Gastrocnemius medialis (tissue), 4 donors: ENCODE measurements at regions not wholly inside any gene's neighbourhood (a gene's known extent, or its start where the extent isn't known, plus 50 kb on each side); places are given as distances from the start of the nearest gene placed in this dataset.

Experiments
- CTCF ChIP-seq, 5 experiments: fragments of 450-650 bp in 3 of 5; fragments of 200-600 bp in 2 of 5; sonication (generic) in 2 of 5; IDR thresholded peaks in 4 of 5; conservative IDR thresholded peaks in 1 of 5; 1 replicate in 4 of 5; 2 replicates in 1 of 5; pipeline ENCODE4 v1.5.1; 2016 to 2019; ENCODE audit warnings: antibody characterized with exemption in 5 of 5, mild to moderate bottlenecking in 3 of 5, moderate library complexity in 3 of 5
- POLR2A ChIP-seq, 2 donors: fragments of 450-650 bp; IDR thresholded peaks; one replicate each; pipeline ENCODE4 v1.6.1; 2017; ENCODE audit warnings: antibody characterized with exemption in 2 of 2, mild to moderate bottlenecking in 2 of 2, moderate library complexity in 2 of 2

- TF ChIP-seq CTCF (IDR thresholded peaks at IDR 0.05 in 4 of 5, conservative IDR thresholded peaks at IDR 0.05 in 1 of 5) (no peak), POLR2A (IDR thresholded peaks at IDR 0.05) (no peak)
Observed at GRCh38 chr15:45794712-45795439, 160.0 kb downstream of the SQOR start.
